Glutamatergic neuron (in vitro differentiated cells): ENCODE measurements at regions not wholly inside any gene's neighbourhood (a gene's known extent, or its start where the extent isn't known, plus 50 kb on each side); places are given as distances from the start of the nearest gene placed in this dataset.
"Not testable (repeated sequence)": the region's sequence is repeated elsewhere in the genome, so short reads cannot be mapped to it uniquely, and the experiment has no call there.

ENCODE experiments used
- DNase-seq: peaks from one replicate; pipeline ENCODE4 v3.0.0; 2022
- H3K27ac Mint-ChIP-seq: one replicate; pipeline ENCODE4 v1.8.0; 2020; ENCODE audit warnings: mild to moderate bottlenecking, mixed read lengths, inconsistent platforms; ENCODE audit not compliant: unreplicated experiment
- H3K27me3 Mint-ChIP-seq: one replicate; pipeline ENCODE4 v1.8.0; 2020; ENCODE audit warnings: mild to moderate bottlenecking, moderate library complexity, mixed read lengths, inconsistent platforms; ENCODE audit not compliant: unreplicated experiment
- H3K36me3 Mint-ChIP-seq: one replicate; pipeline ENCODE4 v1.8.0; 2020; ENCODE audit warnings: mild to moderate bottlenecking, mixed read lengths, inconsistent platforms; ENCODE audit not compliant: unreplicated experiment
- H3K4me1 Mint-ChIP-seq: one replicate; pipeline ENCODE4 v1.8.0; 2020; ENCODE audit warnings: mild to moderate bottlenecking, low read depth, mixed read lengths, inconsistent platforms; ENCODE audit not compliant: unreplicated experiment
- H3K4me3 Mint-ChIP-seq: one replicate; pipeline ENCODE4 v1.8.0; 2020; ENCODE audit warnings: mild to moderate bottlenecking, mixed read lengths, inconsistent platforms; ENCODE audit not compliant: unreplicated experiment
- H3K9me3 Mint-ChIP-seq: one replicate; pipeline ENCODE4 v1.8.0; 2020; ENCODE audit warnings: mild to moderate bottlenecking, moderate library complexity, mixed read lengths, inconsistent platforms; ENCODE audit not compliant: unreplicated experiment
- TF ChIP-seq, protein P1 (sequence below): fragments of 200-600 bp; sonication (generic); IDR thresholded peaks from one replicate; pipeline ENCODE4 v1.5.0; 2021; ENCODE audit not compliant: partially characterized antibody, unreplicated experiment

DNA sequence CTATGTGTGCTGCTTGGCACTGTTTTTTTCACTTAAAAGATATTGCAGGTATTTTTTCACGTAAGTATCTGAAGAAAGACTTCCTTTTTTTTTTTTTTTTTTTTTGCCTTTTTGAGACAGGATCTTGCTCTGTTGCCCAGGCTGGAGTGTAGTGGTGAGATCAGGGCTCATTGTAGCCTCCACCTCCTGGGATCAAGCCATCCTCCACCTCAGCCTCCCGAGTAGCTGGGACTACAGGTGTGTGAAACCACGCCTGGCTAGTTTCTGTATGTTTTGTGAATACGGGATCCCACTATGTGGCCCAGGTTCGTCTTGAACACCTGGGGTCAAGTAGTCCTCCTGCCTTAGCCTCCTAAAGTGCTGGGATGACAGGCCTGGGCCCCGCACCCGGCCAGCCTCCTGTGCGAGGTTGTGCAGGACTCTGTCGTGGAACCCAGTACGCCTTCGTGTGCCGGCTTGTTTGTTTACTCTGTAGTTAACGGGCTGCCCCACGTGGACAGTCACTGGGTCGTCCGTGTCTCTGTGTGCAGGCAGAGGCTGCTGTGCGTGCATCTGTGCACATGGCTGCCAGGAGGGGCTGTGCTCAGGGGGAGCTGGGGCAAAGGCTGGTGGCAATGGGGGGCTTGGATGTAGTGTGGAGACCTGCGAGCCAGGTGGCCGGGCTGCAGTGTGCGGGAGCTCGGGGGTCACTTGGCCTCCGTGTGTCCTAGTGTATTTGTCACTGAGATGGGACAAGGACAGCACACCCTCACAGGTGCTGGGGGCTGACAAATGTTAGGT lies 179.5 kb downstream of the ADRA2C start:
- Mint-ChIP-seq H3K4me3 (no peak overlapping the region), H3K27me3 (peaks cover 2% of the 10 kb centered on the region), H3K9me3 (no peaks in the 10 kb centered on the region), H3K27ac (no peak overlapping the region), H3K4me1 (peaks cover 3% of the 10 kb centered on the region), H3K36me3 (no peaks in the 10 kb centered on the region)
- TF ChIP-seq, protein P1, sequence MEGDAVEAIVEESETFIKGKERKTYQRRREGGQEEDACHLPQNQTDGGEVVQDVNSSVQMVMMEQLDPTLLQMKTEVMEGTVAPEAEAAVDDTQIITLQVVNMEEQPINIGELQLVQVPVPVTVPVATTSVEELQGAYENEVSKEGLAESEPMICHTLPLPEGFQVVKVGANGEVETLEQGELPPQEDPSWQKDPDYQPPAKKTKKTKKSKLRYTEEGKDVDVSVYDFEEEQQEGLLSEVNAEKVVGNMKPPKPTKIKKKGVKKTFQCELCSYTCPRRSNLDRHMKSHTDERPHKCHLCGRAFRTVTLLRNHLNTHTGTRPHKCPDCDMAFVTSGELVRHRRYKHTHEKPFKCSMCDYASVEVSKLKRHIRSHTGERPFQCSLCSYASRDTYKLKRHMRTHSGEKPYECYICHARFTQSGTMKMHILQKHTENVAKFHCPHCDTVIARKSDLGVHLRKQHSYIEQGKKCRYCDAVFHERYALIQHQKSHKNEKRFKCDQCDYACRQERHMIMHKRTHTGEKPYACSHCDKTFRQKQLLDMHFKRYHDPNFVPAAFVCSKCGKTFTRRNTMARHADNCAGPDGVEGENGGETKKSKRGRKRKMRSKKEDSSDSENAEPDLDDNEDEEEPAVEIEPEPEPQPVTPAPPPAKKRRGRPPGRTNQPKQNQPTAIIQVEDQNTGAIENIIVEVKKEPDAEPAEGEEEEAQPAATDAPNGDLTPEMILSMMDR: no peak
- DNase-seq: no peak

- H3K9me3 Mint-ChIP-seq, DNase-seq, H3K36me3 Mint-ChIP-seq, H3K4me3 Mint-ChIP-seq, H3K4me1 Mint-ChIP-seq, H3K27me3 Mint-ChIP-seq, H3K27ac Mint-ChIP-seq: not testable (repeated sequence)
Observed at GRCh38 chr4:3946553-3946952, 180.4 kb downstream of the ADRA2C start.

- not testable (repeated sequence) for H3K27me3 Mint-ChIP-seq, DNase-seq
Observed at GRCh38 chr4:3947761-3948160, 181.6 kb downstream of the ADRA2C start.

DNA sequence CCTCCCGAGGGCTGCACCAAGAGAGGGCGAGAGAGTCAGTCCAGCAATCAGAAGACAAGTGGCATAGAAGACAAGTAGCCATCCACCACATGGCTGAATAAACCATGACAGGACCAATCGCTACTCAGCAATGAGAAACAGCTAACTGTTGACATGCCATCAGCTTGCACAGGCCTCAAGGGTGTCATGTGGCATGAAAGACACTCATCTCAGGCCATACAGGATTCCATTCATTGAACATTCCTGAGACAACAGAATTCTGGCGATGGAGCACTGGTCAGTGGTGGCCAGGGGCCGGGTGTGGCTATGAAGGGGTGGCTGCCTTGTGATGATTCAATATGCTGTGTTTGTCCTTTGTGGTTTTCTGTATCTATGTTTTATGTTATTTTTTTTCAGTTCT lies 182.0 kb downstream of the ADRA2C start:
- not testable (repeated sequence) for H3K27ac Mint-ChIP-seq, DNase-seq, H3K9me3 Mint-ChIP-seq

More at GRCh38 chr4:3947761-3948160, 181.6 kb downstream of the ADRA2C start:
- not testable (repeated sequence) for H3K4me3 Mint-ChIP-seq, H3K36me3 Mint-ChIP-seq, H3K9me3 Mint-ChIP-seq, H3K27ac Mint-ChIP-seq
- H3K4me1 Mint-ChIP-seq: peaks cover 11% of the 10 kb centered on the region

GRCh38 chr4:3949916-3950315 lies 183.7 kb downstream of the ADRA2C start:
- Mint-ChIP-seq H3K4me1 (peaks cover 20% of the 10 kb centered on the region), H3K9me3 (peaks cover 11% of the 10 kb centered on the region)
- not testable (repeated sequence) for H3K27me3 Mint-ChIP-seq, H3K27ac Mint-ChIP-seq, H3K4me3 Mint-ChIP-seq, H3K36me3 Mint-ChIP-seq
- peak; percentile 79 for DNase-seq
- TF ChIP-seq, protein P1: peak; percentile 38

More for the DNA sequence above, 182.0 kb downstream of the ADRA2C start:
- peaks cover 15% of the 10 kb centered on the region for H3K4me1 Mint-ChIP-seq
- not testable (repeated sequence) for H3K4me3 Mint-ChIP-seq, H3K36me3 Mint-ChIP-seq, H3K27me3 Mint-ChIP-seq

- not testable (repeated sequence) for DNase-seq, H3K36me3 Mint-ChIP-seq, H3K27ac Mint-ChIP-seq, H3K27me3 Mint-ChIP-seq
- peaks cover 19% of the 10 kb centered on the region for H3K4me1 Mint-ChIP-seq
- peaks cover 13% of the 10 kb centered on the region for H3K9me3 Mint-ChIP-seq
- peak overlapping the region; percentile 42 for H3K4me3 Mint-ChIP-seq
Observed at GRCh38 chr4:3952443-3953139, 186.4 kb downstream of the ADRA2C start.

DNA sequence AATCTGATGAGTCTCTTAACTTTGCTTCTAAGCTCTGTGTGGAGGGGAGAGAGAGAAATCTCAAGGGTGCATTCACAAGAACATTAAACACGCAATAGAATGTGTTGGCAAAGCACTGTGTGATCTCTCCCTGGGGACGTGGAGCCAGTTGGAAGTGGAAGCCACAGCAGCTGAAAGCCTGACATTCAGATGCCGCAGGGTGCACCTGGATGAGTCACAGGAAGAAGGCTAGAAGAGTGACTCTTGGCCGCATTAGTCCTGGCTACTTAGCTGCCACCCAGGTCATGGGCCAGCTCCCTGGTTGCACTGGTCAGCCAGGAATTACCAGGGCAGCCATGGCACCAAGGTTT lies 186.9 kb downstream of the ADRA2C start:
- DNase-seq, H3K4me3 Mint-ChIP-seq, H3K36me3 Mint-ChIP-seq, H3K27me3 Mint-ChIP-seq, H3K27ac Mint-ChIP-seq: not testable (repeated sequence)
- Mint-ChIP-seq H3K9me3 (peaks cover 13% of the 10 kb centered on the region), H3K4me1 (peaks cover 19% of the 10 kb centered on the region)

DNA sequence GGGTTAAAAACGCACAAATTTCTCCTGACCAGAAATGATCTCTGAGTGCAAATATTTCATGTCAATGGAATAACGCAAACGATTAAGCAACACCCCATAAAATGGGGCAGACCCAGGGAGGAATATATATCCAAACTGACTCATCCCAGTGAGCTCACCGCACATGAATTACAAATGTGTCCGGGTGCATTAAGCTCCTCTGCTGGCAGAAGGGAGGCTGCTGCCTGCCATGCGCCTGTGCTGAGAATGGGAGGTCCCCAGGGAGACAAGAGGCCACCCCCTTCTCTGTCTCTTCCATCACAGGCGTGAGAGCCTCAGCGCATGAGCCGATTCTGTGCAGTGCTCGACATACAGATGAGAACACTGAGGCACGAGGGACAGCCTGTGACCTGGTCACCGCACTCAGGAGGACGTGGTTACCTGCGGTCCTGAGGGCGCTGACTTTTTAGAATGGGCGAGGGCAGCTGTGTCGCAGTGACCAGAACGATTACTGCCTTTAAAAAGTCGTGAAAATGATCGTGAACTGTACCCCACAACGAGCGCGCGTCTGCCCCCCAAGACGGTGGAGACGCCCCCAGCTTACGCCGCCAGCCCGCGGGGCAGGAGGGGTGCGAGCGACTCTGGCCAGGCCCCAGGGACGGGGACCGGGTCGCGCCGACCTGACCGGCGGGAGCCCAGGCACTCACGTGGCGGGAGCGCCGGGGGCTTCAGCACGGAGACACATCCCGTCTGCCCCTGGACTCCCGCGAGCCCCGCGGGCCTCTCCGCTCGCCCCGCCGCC lies 188.5 kb downstream of the ADRA2C start:
- peaks cover 13% of the 10 kb centered on the region for H3K9me3 Mint-ChIP-seq
- H3K4me1 Mint-ChIP-seq: peaks cover 19% of the 10 kb centered on the region
- peak overlapping the region; percentile 97 for H3K27ac Mint-ChIP-seq
- H3K36me3 Mint-ChIP-seq, H3K27me3 Mint-ChIP-seq: not testable (repeated sequence)
- H3K4me3 Mint-ChIP-seq: peak overlapping the region; percentile 98
- peak; percentile 81 for DNase-seq

DNA sequence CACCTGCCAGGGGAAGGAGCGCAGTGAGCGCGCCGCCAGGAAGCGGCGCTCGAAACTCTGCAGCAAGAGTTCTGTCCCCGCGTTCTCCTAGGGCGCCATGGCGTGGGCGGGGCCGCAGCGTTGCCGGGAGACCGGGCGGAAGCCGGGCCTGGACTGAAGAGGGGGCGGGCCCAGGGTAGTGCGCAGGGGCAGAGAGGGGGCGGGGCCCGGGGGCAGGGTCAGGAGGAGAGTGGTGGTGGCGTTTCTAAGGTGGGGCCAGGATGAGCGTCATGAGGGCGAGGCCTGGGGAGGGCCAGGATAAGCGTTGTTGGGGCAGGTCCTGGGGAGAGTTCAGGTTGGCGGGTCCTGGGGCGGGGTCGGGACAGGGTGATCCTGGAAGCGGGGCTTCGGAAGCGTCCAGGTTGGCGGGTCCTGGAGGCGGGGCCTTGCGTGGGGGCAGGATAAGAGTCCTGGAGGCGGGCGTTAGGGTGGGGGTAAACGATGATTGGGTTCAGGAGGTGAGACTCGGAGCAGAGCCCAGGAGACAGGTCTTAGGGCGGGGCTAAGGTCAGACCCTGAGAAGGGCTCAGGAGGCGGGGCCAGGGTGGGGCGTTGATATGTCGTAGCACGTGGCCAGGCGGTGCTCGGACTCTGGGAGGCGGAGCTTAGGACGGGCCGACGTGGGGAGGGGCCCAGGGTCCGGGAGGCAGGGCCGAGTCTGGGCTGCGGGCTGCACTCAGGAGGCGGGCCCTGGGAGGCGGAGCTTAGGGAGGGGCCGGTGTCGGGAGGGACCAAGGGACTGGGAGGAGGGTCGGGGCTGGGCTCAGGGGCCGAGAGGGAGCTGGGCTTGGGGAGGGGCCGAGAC lies 189.4 kb downstream of the ADRA2C start:
- not testable (repeated sequence) for H3K27me3 Mint-ChIP-seq, H3K36me3 Mint-ChIP-seq
- Mint-ChIP-seq H3K9me3 (peaks cover 13% of the 10 kb centered on the region), H3K27ac (peak overlapping the region; percentile 85), H3K4me1 (peaks cover 18% of the 10 kb centered on the region), H3K4me3 (peak overlapping the region; percentile 83)
- DNase-seq: peak; percentile 99
